T-cell (primary cell): ENCODE measurements at regions not wholly inside any gene's neighbourhood (a gene's known extent, or its start where the extent isn't known, plus 50 kb on each side); places are given as distances from the start of the nearest gene placed in this dataset.
"Not testable (repeated sequence)": the region's sequence is repeated elsewhere in the genome, so short reads cannot be mapped to it uniquely, and the experiment has no call there.

ENCODE experiments used
- ATAC-seq, 4 experiments: fragments of 200-7000 bp in 3 of 4; fragments of 150-1000 bp in 1 of 4; cut with Tn5 transposase; replicated peaks in 1 of 4; 1 replicate in 3 of 4; 2 replicates in 1 of 4; pipeline ENCODE4 v1.10.0; 2021; ENCODE audit warnings: moderate library complexity in 3 of 4, mild to moderate bottlenecking in 2 of 4, moderate number of reproducible peaks in 1 of 4
- CTCF ChIA-PET, 2 donors: fragments of 300-600 bp; sonication (Branson Sonifier 250); formaldehyde crosslinking; loops; one replicate each; lab custom pipeline; 2022; ENCODE audit warnings: antibody characterized with exemption in 2 of 2; lab: Charles Lee
- POLR2A ChIA-PET, 2 donors: fragments of 300-600 bp; sonication (Branson Sonifier 250); formaldehyde crosslinking; loops; one replicate each; lab custom pipeline; 2022; ENCODE audit warnings: antibody characterized with exemption in 2 of 2; lab: Charles Lee
- DNase-seq, 35 experiments: peaks; one replicate each; pipeline versions ENCODE4 v3.0.0 to v3.0.0-alpha.2; 2013 to 2023
- H3K27ac ChIP-seq: one replicate; pipeline ENCODE4 v1.5.1; 2013; ENCODE audit warnings: low read length
- H3K27me3 ChIP-seq, 2 experiments: replicated peaks in 1 of 2; 1 replicate in 1 of 2; 2 replicates in 1 of 2; pipeline versions ENCODE4 v1.6.1 to v1.7.0; 2013; ENCODE audit warnings: low read length in 1 of 2, mixed read lengths in 1 of 2; ENCODE audit not compliant: control insufficient read depth in 2 of 2, insufficient read depth in 2 of 2; ENCODE audit errors: extremely low read depth in 1 of 2
- H3K36me3 ChIP-seq, 2 donors: 1 replicate in 1 of 2; 2 replicates in 1 of 2; pipeline versions ENCODE4 v1.6.1 to v1.7.0; 2013; ENCODE audit warnings: low read length in 1 of 2; ENCODE audit not compliant: control insufficient read depth in 2 of 2, insufficient read depth in 1 of 2; ENCODE audit errors: extremely low read depth in 1 of 2
- H3K4me1 ChIP-seq, 2 experiments: 1 replicate in 1 of 2; 2 replicates in 1 of 2; pipeline versions ENCODE4 v1.6.1 to v1.7.0; 2013; ENCODE audit warnings: low read length in 2 of 2, mixed read lengths in 1 of 2; ENCODE audit not compliant: insufficient read depth in 2 of 2, control insufficient read depth in 1 of 2; ENCODE audit errors: extremely low read depth in 1 of 2
- H3K4me3 ChIP-seq, 2 donors: 1 replicate in 1 of 2; 2 replicates in 1 of 2; pipeline versions ENCODE4 v1.5.1 to v1.7.0; 2013; ENCODE audit warnings: mild to moderate bottlenecking in 2 of 2, low read length in 1 of 2, moderate library complexity in 1 of 2; ENCODE audit not compliant: control insufficient read depth in 1 of 2; ENCODE audit errors: extremely low read depth in 1 of 2
- H3K9me3 ChIP-seq: 2 replicates; pipeline ENCODE4 v1.7.0; 2013
- H3K27ac Mint-ChIP-seq, 2 donors: one replicate each; pipeline ENCODE4 v1.8.0; 2020 to 2021; ENCODE audit warnings: mild to moderate bottlenecking in 2 of 2, mixed read lengths in 2 of 2
- H3K27me3 Mint-ChIP-seq, 2 donors: one replicate each; pipeline ENCODE4 v1.8.0; 2021 to 2022; ENCODE audit warnings: mixed read lengths in 2 of 2
- H3K36me3 Mint-ChIP-seq: one replicate; pipeline ENCODE4 v1.8.0; 2021; ENCODE audit warnings: mixed read lengths
- H3K4me1 Mint-ChIP-seq, 3 donors: one replicate each; pipeline ENCODE4 v1.8.0; 2020 to 2022; ENCODE audit warnings: mixed read lengths in 3 of 3, mild to moderate bottlenecking in 1 of 3
- H3K4me3 Mint-ChIP-seq, 3 donors: one replicate each; pipeline ENCODE4 v1.8.0; 2020 to 2022; ENCODE audit warnings: mild to moderate bottlenecking in 3 of 3, mixed read lengths in 3 of 3, moderate library complexity in 3 of 3
- H3K9me3 Mint-ChIP-seq, 3 donors: one replicate each; pipeline ENCODE4 v1.8.0; 2020 to 2022; ENCODE audit warnings: mixed read lengths in 3 of 3
- WGBS: methylation state at CpG from one replicate; pipeline ENCODE4 v1.1.5; 2013; ENCODE audit warnings: missing lambda C conversion rate; ENCODE audit not compliant: insufficient coverage; 5-methylcytosine and 5-hydroxymethylcytosine counted together

- H3K4me1 ChIP-seq, result no peaks in the 10 kb centered on the region
- no peak overlapping the region for H3K27ac ChIP-seq
- WGBS, result no CpG with 5 or more reads among the region's 5 CpGs
- Mint-ChIP-seq H3K36me3 (no peaks in the 10 kb centered on the region), H3K9me3 (no peaks in the 10 kb centered on the region), H3K4me3 (no peak overlapping the region), H3K27ac (no peak overlapping the region), H3K27me3 (peaks cover 0 to 5% of the 10 kb centered on the region in 2 donors), H3K4me1 (no peaks in the 10 kb centered on the region)
- H3K4me3 ChIP-seq, result no peak overlapping the region
- POLR2A ChIA-PET, result no interaction called here
- H3K27me3 ChIP-seq, result no peaks in the 10 kb centered on the region
- CTCF ChIA-PET, result no interaction called here
- H3K36me3 ChIP-seq, result no peaks in the 10 kb centered on the region
- DNase-seq (no peak), ATAC-seq (no peak)
- H3K9me3 ChIP-seq, result no peaks in the 10 kb centered on the region
Observed at GRCh38 chr17:20930081-20930760, 112.6 kb downstream of the USP22 start.

DNA sequence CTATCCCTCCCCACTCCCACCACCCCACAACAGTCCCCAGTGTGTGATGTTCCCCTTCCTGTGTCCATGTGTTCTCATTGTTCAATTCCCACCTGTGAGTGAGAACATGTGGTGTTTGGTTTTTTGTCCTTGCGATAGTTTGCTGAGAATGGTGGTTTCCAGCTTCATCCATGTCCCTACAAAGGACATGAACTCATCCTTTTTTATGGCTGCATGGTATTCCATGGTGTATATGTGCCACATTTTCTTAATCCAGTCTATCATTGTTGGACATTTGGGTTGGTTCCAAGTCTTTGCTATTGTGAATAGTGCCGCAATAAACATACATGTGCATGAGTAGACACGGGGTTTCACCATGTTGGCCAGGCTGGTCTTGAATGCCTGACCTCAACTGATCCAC lies 109.8 kb downstream of the USP22 start:
- 100% methylated on average over 1 of the region's 3 CpGs for WGBS
- H3K27me3 Mint-ChIP-seq, H3K4me3 Mint-ChIP-seq, H3K27ac ChIP-seq, H3K27me3 ChIP-seq, H3K27ac Mint-ChIP-seq, H3K36me3 Mint-ChIP-seq, H3K4me3 ChIP-seq, H3K9me3 Mint-ChIP-seq, H3K9me3 ChIP-seq, ATAC-seq, CTCF ChIA-PET, H3K4me1 Mint-ChIP-seq, H3K4me1 ChIP-seq, H3K36me3 ChIP-seq, POLR2A ChIA-PET, DNase-seq: not testable (repeated sequence)

DNA sequence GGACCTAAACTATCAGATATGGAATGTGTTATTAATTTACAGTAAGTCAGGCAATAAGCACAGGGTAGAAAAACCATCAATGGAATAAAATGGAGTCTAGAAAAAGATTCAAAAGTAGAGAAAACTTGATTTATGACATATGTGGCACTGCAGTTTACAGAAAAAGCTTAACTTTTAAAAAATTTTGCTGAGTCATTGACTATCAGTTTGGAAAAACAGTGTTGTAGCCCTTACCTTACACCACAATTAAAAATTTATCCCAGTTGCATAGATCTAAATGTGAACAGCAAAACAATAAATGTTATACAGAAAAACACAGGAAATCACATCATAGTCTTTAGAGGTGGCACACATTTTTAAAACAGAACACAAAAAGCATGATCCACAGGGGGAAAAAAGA lies 108.5 kb downstream of the USP22 start:
- ATAC-seq (no peak), DNase-seq (no peak)
- CTCF ChIA-PET, result no interaction called here
- H3K4me3 Mint-ChIP-seq, result no peak overlapping the region
- no peaks in the 10 kb centered on the region for H3K4me1 Mint-ChIP-seq
- H3K27me3 Mint-ChIP-seq, result peaks cover 0 to 3% of the 10 kb centered on the region in 2 donors
- H3K27ac Mint-ChIP-seq, result no peak overlapping the region
- Histone ChIP-seq H3K4me1 (no peaks in the 10 kb centered on the region), H3K9me3 (no peaks in the 10 kb centered on the region), H3K36me3 (no peaks in the 10 kb centered on the region), H3K27me3 (peaks cover 0 to 7% of the 10 kb centered on the region in 2 experiments), H3K4me3 (no peak overlapping the region), H3K27ac (no peak overlapping the region)
- no peaks in the 10 kb centered on the region for H3K36me3 Mint-ChIP-seq
- no peaks in the 10 kb centered on the region for H3K9me3 Mint-ChIP-seq
- POLR2A ChIA-PET, result no interaction called here

DNA sequence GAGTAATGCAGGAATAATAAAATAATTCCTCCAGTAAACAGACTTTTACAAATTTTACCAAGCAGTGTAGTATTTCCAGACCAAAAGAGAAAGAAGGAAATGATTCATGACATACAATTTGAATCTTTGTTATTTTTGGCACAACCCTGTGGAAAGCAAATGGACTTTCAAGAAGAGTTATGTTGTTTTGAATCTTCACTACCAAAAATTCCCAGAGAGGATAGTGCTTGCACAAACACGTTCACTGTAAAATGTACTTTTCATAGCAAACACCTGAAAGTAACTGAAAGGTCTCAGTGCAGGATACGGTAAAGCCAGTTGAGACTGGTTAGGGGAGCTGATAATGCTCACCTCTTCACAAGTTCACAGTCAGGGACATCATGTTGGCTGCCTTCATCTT lies 107.1 kb downstream of the USP22 start:
- 100% methylated on average over 1 of the region's 2 CpGs for WGBS
- Histone ChIP-seq H3K27me3 (peaks cover 0 to 7% of the 10 kb centered on the region in 2 experiments), H3K27ac (no peak overlapping the region), H3K4me1 (no peaks in the 10 kb centered on the region), H3K36me3 (no peaks in the 10 kb centered on the region), H3K4me3 (no peak overlapping the region), H3K9me3 (no peaks in the 10 kb centered on the region)
- ATAC-seq (no peak), DNase-seq (no peak)
- H3K27me3 Mint-ChIP-seq, result peaks cover 0 to 3% of the 10 kb centered on the region in 2 donors
- H3K27ac Mint-ChIP-seq, result no peak overlapping the region
- ChIA-PET POLR2A (no interaction called here), CTCF (interaction anchor here in 1 of 2 donors (0.6 kb wide), 1 partner anchor 9 kb away, joined by 3 read pairs; no protein-coding TSS in a partner anchor)
- no peaks in the 10 kb centered on the region for H3K36me3 Mint-ChIP-seq
- no peaks in the 10 kb centered on the region for H3K4me1 Mint-ChIP-seq
- no peak overlapping the region for H3K4me3 Mint-ChIP-seq
- no peaks in the 10 kb centered on the region for H3K9me3 Mint-ChIP-seq

GRCh38 chr17:20938244-20938643 lies 104.6 kb downstream of the USP22 start:
- no peaks in the 10 kb centered on the region for H3K4me1 ChIP-seq
- CTCF ChIA-PET, result no interaction called here
- H3K4me3 Mint-ChIP-seq, result no peak overlapping the region
- H3K4me3 ChIP-seq, result no peak overlapping the region
- POLR2A ChIA-PET, result interaction anchor here in 1 of 2 donors (0.5 kb wide), 1 partner anchor 155 kb away, joined by 5 read pairs; no protein-coding TSS in a partner anchor
- no peaks in the 10 kb centered on the region for H3K36me3 ChIP-seq
- H3K27ac ChIP-seq, result no peak overlapping the region
- no peaks in the 10 kb centered on the region for H3K36me3 Mint-ChIP-seq
- no peak for DNase-seq
- H3K4me1 Mint-ChIP-seq, result no peaks in the 10 kb centered on the region
- WGBS, result 79% methylated on average over 8 of the region's 15 CpGs
- no peak for ATAC-seq
- H3K9me3 Mint-ChIP-seq, result no peaks in the 10 kb centered on the region
- H3K9me3 ChIP-seq, result no peaks in the 10 kb centered on the region
- no peak overlapping the region for H3K27ac Mint-ChIP-seq
- H3K27me3 ChIP-seq, result peaks cover 0 to 12% of the 10 kb centered on the region in 2 experiments
- no peaks in the 10 kb centered on the region for H3K27me3 Mint-ChIP-seq

DNA sequence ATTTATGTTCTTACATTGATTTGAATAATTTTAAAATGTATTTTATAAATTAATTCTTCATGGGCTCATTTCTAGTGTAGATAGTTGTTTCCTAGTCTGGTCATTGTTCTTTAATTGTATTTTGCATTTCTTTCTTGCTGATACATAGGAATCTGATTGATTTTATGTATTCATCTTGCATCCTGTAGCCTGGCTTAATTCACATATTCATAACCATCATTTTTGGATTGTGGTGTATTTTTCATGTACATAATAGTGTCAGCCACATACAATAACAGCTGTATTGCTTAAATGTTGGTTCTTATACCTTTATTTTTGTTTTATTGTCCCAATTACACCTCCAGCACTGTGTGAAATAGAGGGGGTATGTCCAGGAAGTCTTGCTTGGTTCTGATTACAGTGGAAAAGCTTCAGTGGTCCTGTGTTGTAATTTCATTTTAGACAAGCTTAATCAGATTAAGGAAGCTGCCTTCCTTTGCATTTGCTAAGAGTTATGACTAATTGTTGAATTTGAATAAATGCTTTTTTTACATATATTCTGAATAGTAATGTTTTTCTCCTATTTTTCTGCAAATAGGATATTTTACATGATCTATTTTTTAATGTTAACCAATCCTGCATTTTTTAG lies 103.7 kb downstream of the USP22 start:
- Histone ChIP-seq H3K4me1 (no peaks in the 10 kb centered on the region), H3K27me3 (peaks cover 0 to 16% of the 10 kb centered on the region in 2 experiments), H3K36me3 (no peaks in the 10 kb centered on the region), H3K4me3 (no peak overlapping the region), H3K9me3 (no peaks in the 10 kb centered on the region), H3K27ac (no peak overlapping the region)
- ChIA-PET CTCF (no interaction called here), POLR2A (no interaction called here)
- H3K4me1 Mint-ChIP-seq, result no peaks in the 10 kb centered on the region
- no peak for DNase-seq
- ATAC-seq, result no peak
- H3K4me3 Mint-ChIP-seq, result no peak overlapping the region
- no peak overlapping the region for H3K27ac Mint-ChIP-seq
- H3K27me3 Mint-ChIP-seq, result no peaks in the 10 kb centered on the region
- no peaks in the 10 kb centered on the region for H3K9me3 Mint-ChIP-seq
- no peaks in the 10 kb centered on the region for H3K36me3 Mint-ChIP-seq
